SK-N-SH (cell line): ENCODE measurements at regions not wholly inside any gene's neighbourhood (a gene's known extent, or its start where the extent isn't known, plus 50 kb on each side); places are given as distances from the start of the nearest gene placed in this dataset.

ENCODE experiments used
- CTCF ChIA-PET: fragments of 300-600, 350-600 bp; formaldehyde crosslinking; extraction: SDS; loops from one replicate; lab custom pipeline; 2021; lab: Yijun Ruan, JAX
- POLR2A ChIA-PET: fragments of 350-600 bp; sonication (Branson Sonifier 250); formaldehyde crosslinking; extraction: SDS; loops from one replicate; lab custom pipeline; 2020; ENCODE audit warnings: antibody characterized with exemption, inconsistent platforms; lab: Yijun Ruan, JAX
- DNase-seq: peaks from one replicate; pipeline ENCODE4 v3.0.0; 2012
- H2AFZ ChIP-seq: fragments of 200-600 bp; sonication (generic); 2 replicates; pipeline ENCODE4 v1.8.1; 2016; ENCODE audit warnings: antibody characterized with exemption, mild to moderate bottlenecking, low read depth
- H3F3A ChIP-seq: fragments of 200-600 bp; sonication (generic); replicated peaks from 2 replicates; pipeline ENCODE3; 2016; ENCODE audit warnings: antibody characterized with exemption, mild to moderate bottlenecking; ENCODE audit not compliant: insufficient read depth
- H3K27ac ChIP-seq, 2 experiments: fragments of 200-500 bp in 1 of 2; fragments of 200-600 bp in 1 of 2; sonication (Bioruptor generic) in 1 of 2; sonication (generic), shearing (Covaris generic) in 1 of 2; 2 replicates each; pipeline versions ENCODE4 v1.5.1 to v1.6.1; 2014 to 2016; ENCODE audit warnings: low read depth in 2 of 2, inconsistent platforms in 1 of 2, low read length in 1 of 2, mild to moderate bottlenecking in 1 of 2, mixed read lengths in 1 of 2
- H3K27me3 ChIP-seq: fragments of 200-600 bp; sonication (generic), shearing (Covaris generic); 2 replicates; pipeline ENCODE4 v1.6.1; 2016; ENCODE audit warnings: mixed run types; ENCODE audit not compliant: insufficient read depth
- H3K36me3 ChIP-seq, 2 experiments: fragments of 200-500 bp in 1 of 2; fragments of 200-600 bp in 1 of 2; sonication (Bioruptor generic) in 1 of 2; sonication (generic) in 1 of 2; replicated peaks in 1 of 2; 2 replicates each; pipeline versions ENCODE3 to v1.5.1; 2014 to 2016; ENCODE audit warnings: low read length in 1 of 2, mild to moderate bottlenecking in 1 of 2; ENCODE audit not compliant: insufficient read depth in 2 of 2, control insufficient read depth in 1 of 2
- H3K4me1 ChIP-seq, 2 experiments: fragments of 200-500 bp in 1 of 2; fragments of 200-600 bp in 1 of 2; sonication (Bioruptor generic) in 1 of 2; sonication (generic), shearing (Covaris generic) in 1 of 2; 2 replicates each; pipeline versions ENCODE4 v1.5.1 to v1.6.1; 2014 to 2016; ENCODE audit warnings: low read depth in 1 of 2, low read length in 1 of 2, mixed run types in 1 of 2; ENCODE audit not compliant: insufficient read depth in 2 of 2, control insufficient read depth in 1 of 2
- H3K4me2 ChIP-seq: fragments of 200-600 bp; sonication (generic), shearing (Covaris generic); 2 replicates; pipeline ENCODE4 v1.6.1; 2017; ENCODE audit warnings: mixed run types
- H3K4me3 ChIP-seq, 2 experiments: fragments of 200-500 bp in 1 of 2; fragments of 200-600 bp in 1 of 2; sonication (Bioruptor generic) in 1 of 2; sonication (generic), shearing (Covaris generic) in 1 of 2; 2 replicates each; pipeline versions ENCODE4 v1.5.1 to v1.8.1; 2014 to 2016; ENCODE audit warnings: low read depth in 2 of 2, inconsistent platforms in 1 of 2, low read length in 1 of 2, mild to moderate bottlenecking in 1 of 2, mixed read lengths in 1 of 2, moderate library complexity in 1 of 2
- H3K79me2 ChIP-seq: fragments of 200-600 bp; sonication (generic); 2 replicates; pipeline ENCODE4 v1.8.1; 2017; ENCODE audit warnings: mild to moderate bottlenecking; ENCODE audit not compliant: insufficient read depth
- H3K9ac ChIP-seq: fragments of 200-600 bp; sonication (generic); 2 replicates; pipeline ENCODE4 v1.6.1; 2017; ENCODE audit warnings: mixed run types
- H3K9me2 ChIP-seq: fragments of 200-600 bp; sonication (generic); 2 replicates; pipeline ENCODE4 v1.6.1; 2017; ENCODE audit warnings: mixed run types
- H3K9me3 ChIP-seq: fragments of 200-600 bp; sonication (generic); 2 replicates; pipeline ENCODE4 v1.6.1; 2017; ENCODE audit warnings: mixed run types, mild to moderate bottlenecking, moderate library complexity
- H4K20me1 ChIP-seq: fragments of 200-600 bp; sonication (generic); 2 replicates; pipeline ENCODE4 v1.6.1; 2017; ENCODE audit warnings: mild to moderate bottlenecking, mixed run types; ENCODE audit not compliant: insufficient read depth
- EP300 ChIP-seq, 2 experiments: IDR thresholded peaks; 2 replicates each; pipeline versions ENCODE4 v1.4.0 to v1.6.1; 2012; ENCODE audit warnings: borderline replicate concordance in 1 of 2, low read depth in 1 of 2, low read length in 1 of 2
- NFIC ChIP-seq: IDR thresholded peaks from 2 replicates; pipeline ENCODE4 v1.4.0; 2012; ENCODE audit warnings: borderline replicate concordance
- RAD21 ChIP-seq: IDR thresholded peaks from 2 replicates; pipeline ENCODE4 v1.6.1; 2012; ENCODE audit warnings: mild to moderate bottlenecking, low read length
- RCOR1 ChIP-seq: fragments of 150-350 bp; IDR thresholded peaks from 2 replicates; pipeline ENCODE4 v1.6.1; 2017; ENCODE audit warnings: antibody characterized with exemption, low read length
- SIN3A ChIP-seq: IDR thresholded peaks from 2 replicates; pipeline ENCODE4 v1.6.1; 2012; ENCODE audit warnings: low read depth, mild to moderate bottlenecking, low read length, moderate library complexity, borderline replicate concordance
- TCF12 ChIP-seq: IDR thresholded peaks from 2 replicates; pipeline ENCODE4 v1.4.0; 2012
- WGBS: methylation state at CpG from one replicate; pipeline ENCODE4 v1.1.6; 2017; ENCODE audit warnings: low lambda C conversion rate; 5-methylcytosine and 5-hydroxymethylcytosine counted together
- TF ChIP-seq, protein P1 (sequence below): IDR thresholded peaks from 2 replicates; pipeline ENCODE4 v1.4.0; 2012; ENCODE audit warnings: low read depth, borderline replicate concordance
- TF ChIP-seq, protein P2 (sequence below): IDR thresholded peaks from 2 replicates; pipeline ENCODE4 v1.6.1; 2012; ENCODE audit warnings: mild to moderate bottlenecking, low read depth, low read length, moderate library complexity
- TF ChIP-seq, protein P3 (sequence below): IDR thresholded peaks from 2 replicates; pipeline ENCODE4; 2012

DNA sequence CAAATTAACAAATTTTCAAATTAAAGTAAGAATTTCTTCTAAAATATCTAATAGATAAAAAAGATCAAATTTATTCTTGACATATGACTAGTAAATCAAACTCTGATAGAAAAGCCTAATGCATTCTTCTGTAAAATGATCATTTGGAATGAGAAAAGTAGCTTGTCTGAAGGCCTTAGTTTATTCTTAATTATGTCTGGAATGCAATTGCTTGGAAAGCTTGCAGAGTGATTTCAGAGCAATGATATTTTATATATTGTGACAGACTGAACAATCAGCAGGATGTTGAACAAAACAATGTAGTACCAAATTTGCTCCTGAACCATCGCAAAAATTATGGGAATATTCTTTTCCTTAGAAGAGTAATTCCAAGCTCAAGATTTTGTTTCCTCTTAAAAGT is 789.6 kb upstream of the NOVA1 start:
- peaks cover 6% of the 10 kb centered on the region for H3F3A ChIP-seq
- DNase-seq = no peak
- H3K9ac ChIP-seq = no peak overlapping the region
- no peaks in the 10 kb centered on the region for H3K79me2 ChIP-seq
- H3K4me3 ChIP-seq = no peak overlapping the region
- no peak overlapping the region for H2AFZ ChIP-seq
- peak overlapping the region in 1 of 2 experiments; percentile 43; a peak in 1 of 4 replicates for H3K27ac ChIP-seq
- CTCF ChIA-PET = no interaction called here
- H3K4me1 ChIP-seq = no peaks in the 10 kb centered on the region; a peak in 1 of 4 replicates
- no peak overlapping the region for H3K4me2 ChIP-seq
- POLR2A ChIA-PET = no interaction called here
- WGBS = 17% methylated on average over 1 of the region's 1 CpG
- no peaks in the 10 kb centered on the region for H4K20me1 ChIP-seq
- H3K9me2 ChIP-seq = no peaks in the 10 kb centered on the region
- no peaks in the 10 kb centered on the region for H3K9me3 ChIP-seq
- no peaks in the 10 kb centered on the region for H3K36me3 ChIP-seq
- TF ChIP-seq, protein P1, sequence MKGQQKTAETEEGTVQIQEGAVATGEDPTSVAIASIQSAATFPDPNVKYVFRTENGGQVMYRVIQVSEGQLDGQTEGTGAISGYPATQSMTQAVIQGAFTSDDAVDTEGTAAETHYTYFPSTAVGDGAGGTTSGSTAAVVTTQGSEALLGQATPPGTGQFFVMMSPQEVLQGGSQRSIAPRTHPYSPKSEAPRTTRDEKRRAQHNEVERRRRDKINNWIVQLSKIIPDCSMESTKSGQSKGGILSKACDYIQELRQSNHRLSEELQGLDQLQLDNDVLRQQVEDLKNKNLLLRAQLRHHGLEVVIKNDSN = no peak
- TF ChIP-seq TCF12 = peak; percentile 33; the same call in 1 of the 2 replicates
- TF ChIP-seq, protein P2, sequence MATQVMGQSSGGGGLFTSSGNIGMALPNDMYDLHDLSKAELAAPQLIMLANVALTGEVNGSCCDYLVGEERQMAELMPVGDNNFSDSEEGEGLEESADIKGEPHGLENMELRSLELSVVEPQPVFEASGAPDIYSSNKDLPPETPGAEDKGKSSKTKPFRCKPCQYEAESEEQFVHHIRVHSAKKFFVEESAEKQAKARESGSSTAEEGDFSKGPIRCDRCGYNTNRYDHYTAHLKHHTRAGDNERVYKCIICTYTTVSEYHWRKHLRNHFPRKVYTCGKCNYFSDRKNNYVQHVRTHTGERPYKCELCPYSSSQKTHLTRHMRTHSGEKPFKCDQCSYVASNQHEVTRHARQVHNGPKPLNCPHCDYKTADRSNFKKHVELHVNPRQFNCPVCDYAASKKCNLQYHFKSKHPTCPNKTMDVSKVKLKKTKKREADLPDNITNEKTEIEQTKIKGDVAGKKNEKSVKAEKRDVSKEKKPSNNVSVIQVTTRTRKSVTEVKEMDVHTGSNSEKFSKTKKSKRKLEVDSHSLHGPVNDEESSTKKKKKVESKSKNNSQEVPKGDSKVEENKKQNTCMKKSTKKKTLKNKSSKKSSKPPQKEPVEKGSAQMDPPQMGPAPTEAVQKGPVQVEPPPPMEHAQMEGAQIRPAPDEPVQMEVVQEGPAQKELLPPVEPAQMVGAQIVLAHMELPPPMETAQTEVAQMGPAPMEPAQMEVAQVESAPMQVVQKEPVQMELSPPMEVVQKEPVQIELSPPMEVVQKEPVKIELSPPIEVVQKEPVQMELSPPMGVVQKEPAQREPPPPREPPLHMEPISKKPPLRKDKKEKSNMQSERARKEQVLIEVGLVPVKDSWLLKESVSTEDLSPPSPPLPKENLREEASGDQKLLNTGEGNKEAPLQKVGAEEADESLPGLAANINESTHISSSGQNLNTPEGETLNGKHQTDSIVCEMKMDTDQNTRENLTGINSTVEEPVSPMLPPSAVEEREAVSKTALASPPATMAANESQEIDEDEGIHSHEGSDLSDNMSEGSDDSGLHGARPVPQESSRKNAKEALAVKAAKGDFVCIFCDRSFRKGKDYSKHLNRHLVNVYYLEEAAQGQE = no peak
- TF ChIP-seq RAD21 = no peak
- TF ChIP-seq, protein P3, sequence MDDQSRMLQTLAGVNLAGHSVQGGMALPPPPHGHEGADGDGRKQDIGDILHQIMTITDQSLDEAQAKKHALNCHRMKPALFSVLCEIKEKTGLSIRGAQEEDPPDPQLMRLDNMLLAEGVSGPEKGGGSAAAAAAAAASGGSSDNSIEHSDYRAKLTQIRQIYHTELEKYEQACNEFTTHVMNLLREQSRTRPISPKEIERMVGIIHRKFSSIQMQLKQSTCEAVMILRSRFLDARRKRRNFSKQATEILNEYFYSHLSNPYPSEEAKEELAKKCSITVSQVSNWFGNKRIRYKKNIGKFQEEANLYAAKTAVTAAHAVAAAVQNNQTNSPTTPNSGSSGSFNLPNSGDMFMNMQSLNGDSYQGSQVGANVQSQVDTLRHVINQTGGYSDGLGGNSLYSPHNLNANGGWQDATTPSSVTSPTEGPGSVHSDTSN = peak; percentile 49; the same call in 1 of the 2 replicates
- TF ChIP-seq, all 33 proteins: peak for 2
- H3K27me3 ChIP-seq = no peaks in the 10 kb centered on the region

DNA sequence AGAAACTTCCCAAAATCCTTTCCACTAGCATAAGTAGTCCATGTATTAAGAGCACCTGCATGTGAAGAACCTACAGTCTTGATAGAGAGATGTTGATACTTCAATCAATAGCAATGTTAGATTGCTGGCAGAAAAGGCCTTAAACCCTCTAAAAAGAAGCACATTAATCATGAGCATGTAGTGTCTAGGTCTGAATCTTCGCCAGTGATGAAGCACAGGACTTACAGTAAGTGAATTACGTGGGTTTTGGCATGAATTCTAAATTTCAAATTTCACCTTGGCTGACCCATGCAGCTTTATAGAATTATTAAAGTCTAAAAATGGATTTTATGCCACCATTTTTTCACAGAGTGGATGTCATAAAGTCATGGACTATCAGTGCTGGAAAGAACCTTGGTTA is 791.6 kb upstream of the NOVA1 start:
- Histone ChIP-seq H4K20me1 (no peaks in the 10 kb centered on the region), H3F3A (peaks cover 8% of the 10 kb centered on the region), H3K27me3 (no peaks in the 10 kb centered on the region), H3K79me2 (no peaks in the 10 kb centered on the region), H3K9ac (no peak overlapping the region), H3K4me3 (no peak overlapping the region), H2AFZ (no peak overlapping the region), H3K9me3 (no peaks in the 10 kb centered on the region), H3K27ac (peak overlapping the region in 1 of 2 experiments; percentile 55; a peak in 1 of 4 replicates), H3K36me3 (no peaks in the 10 kb centered on the region)
- DNase-seq = no peak
- TF ChIP-seq NFIC = peak; percentile 26; the same call in 1 of the 2 replicates
- no peak for TF ChIP-seq RCOR1
- 0 out of 4 replicates have a peak, but pooled peaks have one; percentile 15 to 40 for TF ChIP-seq EP300 (IDR thresholded peaks at IDR 0.05; ENCODE audit: borderline replicate concordance in 1 of 2, low read depth in 1 of 2, low read length in 1 of 2)
- no peak for TF ChIP-seq SIN3A
- TF ChIP-seq, protein P3 = peak; percentile 62
- peak; percentile 46; the same call in 1 of the 2 replicates for TF ChIP-seq TCF12
- TF ChIP-seq, all 33 proteins: peak for 4
- H3K4me1 ChIP-seq = no peaks in the 10 kb centered on the region; a peak in 1 of 4 replicates
- CTCF ChIA-PET = no interaction called here
- 6% methylated on average over 2 of the region's 2 CpGs for WGBS
- no peak overlapping the region for H3K4me2 ChIP-seq
- POLR2A ChIA-PET = no interaction called here
- no peaks in the 10 kb centered on the region for H3K9me2 ChIP-seq
